IMR-90 (cell line): ENCODE measurements at regions not wholly inside any gene's neighbourhood (a gene's known extent, or its start where the extent isn't known, plus 50 kb on each side); places are given as distances from the start of the nearest gene placed in this dataset.

Source experiments
- ATAC-seq: fragments of 200-7000 bp; cut with Tn5 transposase; 2 replicates; pipeline ENCODE4 v1.9.1; 2020; ENCODE audit warnings: low read depth, mild to moderate bottlenecking, moderate library complexity
- BruUV-seq: library from RNA; stranded (reverse); fragments of 400-500 nt; replicated peaks from 2 replicates; lab custom pipeline; 2021; lab: Mats Ljungman, UMichigan
- CTCF ChIA-PET: fragments of 300-600 bp; formaldehyde crosslinking; extraction: SDS; loops from one replicate; lab custom pipeline; 2021; ENCODE audit warnings: antibody characterized with exemption; lab: Yijun Ruan, JAX
- POLR2A ChIA-PET: fragments of 300-600 bp; sonication (Branson Sonifier 250); formaldehyde crosslinking; loops from one replicate; lab custom pipeline; 2022; ENCODE audit warnings: antibody characterized with exemption; ENCODE audit not compliant: unreplicated experiment; lab: Charles Lee
- DNase-seq: peaks from one replicate; pipeline ENCODE4 v3.0.0; 2013
- H2AFZ ChIP-seq: replicated peaks from 2 replicates; pipeline ENCODE3; 2013; ENCODE audit warnings: low read length, mild to moderate bottlenecking; ENCODE audit not compliant: poor library complexity
- H2AK5ac ChIP-seq: 2 replicates; pipeline ENCODE4 v1.6.1; 2013; ENCODE audit warnings: low read depth, low read length, inconsistent platforms
- H2AK9ac ChIP-seq: replicated peaks from 2 replicates; pipeline ENCODE3; 2013; ENCODE audit warnings: mild to moderate bottlenecking, low read depth, low read length, moderate library complexity; ENCODE audit not compliant: poor library complexity
- H2BK120ac ChIP-seq: 2 replicates; pipeline ENCODE4 v1.6.1; 2013; ENCODE audit warnings: low read depth, low read length, inconsistent platforms
- H2BK15ac ChIP-seq: 3 replicates; pipeline ENCODE4 v1.6.1; 2013; ENCODE audit warnings: low read depth, low read length, inconsistent platforms
- H2BK20ac ChIP-seq: 2 replicates; pipeline ENCODE4 v1.6.1; 2013; ENCODE audit warnings: low read depth, mild to moderate bottlenecking, inconsistent platforms, low read length, moderate library complexity
- H2BK5ac ChIP-seq: 2 replicates; pipeline ENCODE4 v1.6.1; 2013; ENCODE audit warnings: mild to moderate bottlenecking, low read depth, low read length, inconsistent platforms; ENCODE audit not compliant: poor library complexity, severe bottlenecking
- H3K14ac ChIP-seq: replicated peaks from 2 replicates; pipeline ENCODE4 v1.6.1; 2013; ENCODE audit warnings: low read depth, low read length, inconsistent platforms
- H3K18ac ChIP-seq: 2 replicates; pipeline ENCODE4 v1.6.1; 2013; ENCODE audit warnings: low read depth, low read length, control low read depth
- H3K23ac ChIP-seq: 2 replicates; pipeline ENCODE4 v1.6.1; 2013; ENCODE audit warnings: low read depth, low read length, inconsistent platforms
- H3K27ac ChIP-seq: 2 replicates; pipeline ENCODE4 v1.5.1; 2013; ENCODE audit warnings: mild to moderate bottlenecking, control low read depth, low read length; ENCODE audit not compliant: insufficient read depth
- H3K27me3 ChIP-seq: 2 replicates; pipeline ENCODE4 v1.6.1; 2013; ENCODE audit warnings: low read length; ENCODE audit not compliant: control insufficient read depth, insufficient read depth
- H3K36me3 ChIP-seq: 2 replicates; pipeline ENCODE4 v1.6.1; 2013; ENCODE audit warnings: low read length, mixed read lengths; ENCODE audit not compliant: control insufficient read depth, insufficient read depth
- H3K4ac ChIP-seq: 2 replicates; pipeline ENCODE4 v1.6.1; 2013; ENCODE audit warnings: low read depth, low read length, inconsistent platforms
- H3K4me1 ChIP-seq: 2 replicates; pipeline ENCODE4 v1.6.1; 2013; ENCODE audit warnings: low read length, mixed read lengths; ENCODE audit not compliant: control insufficient read depth, insufficient read depth
- H3K4me2 ChIP-seq: 2 replicates; pipeline ENCODE4 v1.6.1; 2013; ENCODE audit warnings: low read depth, mild to moderate bottlenecking, control low read depth, low read length, moderate library complexity
- H3K4me3 ChIP-seq: 2 replicates; pipeline ENCODE4 v1.5.1; 2013; ENCODE audit warnings: low read depth, mild to moderate bottlenecking, control low read depth, low read length, moderate library complexity; ENCODE audit not compliant: insufficient read depth
- H3K56ac ChIP-seq: 2 replicates; pipeline ENCODE4 v1.6.1; 2013; ENCODE audit warnings: low read length, inconsistent platforms; ENCODE audit not compliant: insufficient read depth; ENCODE audit errors: extremely low read depth
- H3K79me1 ChIP-seq, 2 experiments: 2 replicates each; pipeline ENCODE4 v1.6.1; 2013; ENCODE audit warnings: low read length in 2 of 2, inconsistent platforms in 1 of 2, low read depth in 1 of 2
- H3K9ac ChIP-seq: 2 replicates; pipeline ENCODE4 v1.6.1; 2013; ENCODE audit warnings: low read depth, low read length, control low read depth
- H3K9me1 ChIP-seq: 2 replicates; pipeline ENCODE4 v1.6.1; 2013; ENCODE audit warnings: low read length, inconsistent platforms; ENCODE audit not compliant: insufficient read depth
- H3K9me3 ChIP-seq: 2 replicates; pipeline ENCODE4 v1.6.1; 2013; ENCODE audit warnings: low read length; ENCODE audit not compliant: control insufficient read depth, insufficient read depth
- H4K20me1 ChIP-seq: 2 replicates; pipeline ENCODE4 v1.6.1; 2013; ENCODE audit warnings: low read length, inconsistent platforms; ENCODE audit not compliant: insufficient read depth
- H4K5ac ChIP-seq: 2 replicates; pipeline ENCODE4 v1.6.1; 2013; ENCODE audit warnings: mild to moderate bottlenecking, low read depth, low read length, control low read depth
- H4K8ac ChIP-seq, 2 experiments: 2 replicates each; pipeline ENCODE4 v1.6.1; 2013; ENCODE audit warnings: low read depth in 2 of 2, low read length in 2 of 2, control low read depth in 1 of 2, inconsistent platforms in 1 of 2
- H4K91ac ChIP-seq: 2 replicates; pipeline ENCODE4 v1.6.1; 2013; ENCODE audit warnings: low read depth, low read length, inconsistent platforms; ENCODE audit not compliant: insufficient read depth
- CEBPB ChIP-seq: IDR thresholded peaks from 2 replicates; pipeline ENCODE4 v1.6.1; 2012; ENCODE audit warnings: low read depth, low read length, improper control_type of control experiment
- FOS ChIP-seq: fragments of 150-350 bp; IDR thresholded peaks from 2 replicates; pipeline ENCODE4 v1.6.1; 2016; ENCODE audit warnings: low read depth, low read length
- MAZ ChIP-seq: IDR thresholded peaks from 2 replicates; pipeline ENCODE4 v1.6.1; 2012; ENCODE audit warnings: low read depth, mild to moderate bottlenecking, low read length, improper control_type of control experiment, moderate library complexity, borderline replicate concordance
- POLR2A ChIP-seq: IDR thresholded peaks from 2 replicates; pipeline ENCODE4 v1.6.1; 2012; ENCODE audit warnings: mild to moderate bottlenecking, low read depth, low read length
- RAD21 ChIP-seq: IDR thresholded peaks from 2 replicates; pipeline ENCODE4 v1.6.1; 2012; ENCODE audit warnings: low read length, improper control_type of control experiment
- RFX5 ChIP-seq: IDR thresholded peaks from 2 replicates; pipeline ENCODE4 v1.8.0; 2012; ENCODE audit warnings: low read depth, mild to moderate bottlenecking, low read length, moderate library complexity
- SMC3 ChIP-seq: fragments of 150-350 bp; IDR thresholded peaks from 2 replicates; pipeline ENCODE4 v1.6.1; 2016; ENCODE audit warnings: low read depth, mild to moderate bottlenecking, antibody characterized with exemption, low read length, moderate library complexity
- WGBS, 2 experiments: methylation state at CpG; one replicate each; pipeline versions ENCODE4 v1.1.5 to v1.1.7; 2013; ENCODE audit warnings: missing lambda C conversion rate in 2 of 2; ENCODE audit not compliant: insufficient read length in 1 of 2; ENCODE audit errors: extremely low coverage in 2 of 2; 5-methylcytosine and 5-hydroxymethylcytosine counted together
- dilution Hi-C: fragments of 300-500 bp; cut with HindIII; formaldehyde crosslinking; loops from one replicate; pipeline ENCODE4 v1.14.3; 2018; ENCODE audit warnings: low sequenced_read_pairs; ENCODE audit not compliant: unreplicated experiment
- in situ Hi-C: fragments of 300-500 bp; cut with MboI; formaldehyde crosslinking; loops from 3 replicates; pipeline ENCODE4 v1.14.3; 2019; ENCODE audit warnings: low sequenced_read_pairs, inconsistent platforms, mixed read lengths
- intact Hi-C: fragments of 100-400 bp; cut with micrococcal nuclease; formaldehyde crosslinking; loops from 2 replicates; pipeline ENCODE4 v1.10.0; 2022
- TF ChIP-seq, protein P1 (sequence below): conservative IDR thresholded peaks from 2 replicates; pipeline ENCODE4 v1.5.1; 2012; ENCODE audit warnings: mild to moderate bottlenecking, low read depth, low read length, improper control_type of control experiment

DNA sequence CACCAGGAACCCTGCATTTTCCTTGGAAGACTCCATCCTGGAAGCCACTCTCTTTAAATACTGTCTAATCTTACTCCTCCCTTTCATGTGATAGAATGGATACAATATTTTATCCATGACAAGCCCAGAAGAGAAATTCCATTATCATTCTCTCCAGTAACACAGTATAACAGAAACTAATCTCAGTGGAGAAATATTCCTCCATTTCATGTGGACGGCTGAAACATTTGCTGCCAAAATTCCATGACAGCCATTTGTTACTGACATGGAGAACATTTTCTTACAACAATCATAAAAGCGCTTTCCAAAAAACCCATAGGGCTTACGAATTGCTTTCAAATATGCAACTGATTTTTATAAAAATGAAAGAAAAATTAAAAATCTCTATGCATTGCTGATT lies 392.8 kb upstream of the KLF6 start:
- no peak overlapping the region for H2BK20ac ChIP-seq
- H2AK9ac ChIP-seq: no peak overlapping the region
- H3K14ac ChIP-seq: no peak overlapping the region
- no peaks in the 10 kb centered on the region for H3K36me3 ChIP-seq
- H3K18ac ChIP-seq: no peak overlapping the region
- H4K8ac ChIP-seq: no peak overlapping the region
- no peak overlapping the region for H2BK120ac ChIP-seq
- H4K5ac ChIP-seq: no peak overlapping the region
- H3K9ac ChIP-seq: no peak overlapping the region
- ATAC-seq: no peak
- no peak for TF ChIP-seq FOS
- no peak for TF ChIP-seq CEBPB
- TF ChIP-seq RFX5: no peak
- TF ChIP-seq MAZ: no peak
- TF ChIP-seq SMC3: no peak
- TF ChIP-seq, protein P1, sequence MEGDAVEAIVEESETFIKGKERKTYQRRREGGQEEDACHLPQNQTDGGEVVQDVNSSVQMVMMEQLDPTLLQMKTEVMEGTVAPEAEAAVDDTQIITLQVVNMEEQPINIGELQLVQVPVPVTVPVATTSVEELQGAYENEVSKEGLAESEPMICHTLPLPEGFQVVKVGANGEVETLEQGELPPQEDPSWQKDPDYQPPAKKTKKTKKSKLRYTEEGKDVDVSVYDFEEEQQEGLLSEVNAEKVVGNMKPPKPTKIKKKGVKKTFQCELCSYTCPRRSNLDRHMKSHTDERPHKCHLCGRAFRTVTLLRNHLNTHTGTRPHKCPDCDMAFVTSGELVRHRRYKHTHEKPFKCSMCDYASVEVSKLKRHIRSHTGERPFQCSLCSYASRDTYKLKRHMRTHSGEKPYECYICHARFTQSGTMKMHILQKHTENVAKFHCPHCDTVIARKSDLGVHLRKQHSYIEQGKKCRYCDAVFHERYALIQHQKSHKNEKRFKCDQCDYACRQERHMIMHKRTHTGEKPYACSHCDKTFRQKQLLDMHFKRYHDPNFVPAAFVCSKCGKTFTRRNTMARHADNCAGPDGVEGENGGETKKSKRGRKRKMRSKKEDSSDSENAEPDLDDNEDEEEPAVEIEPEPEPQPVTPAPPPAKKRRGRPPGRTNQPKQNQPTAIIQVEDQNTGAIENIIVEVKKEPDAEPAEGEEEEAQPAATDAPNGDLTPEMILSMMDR: no peak
- TF ChIP-seq POLR2A: no peak
- no peak for TF ChIP-seq RAD21
- no peak overlapping the region for H3K4ac ChIP-seq
- H3K27ac ChIP-seq: no peak overlapping the region
- H2BK15ac ChIP-seq: no peak overlapping the region
- ChIA-PET POLR2A (no interaction called here), CTCF (no interaction called here)
- H3K9me3 ChIP-seq: no peaks in the 10 kb centered on the region
- no peaks in the 10 kb centered on the region for H4K20me1 ChIP-seq
- H3K56ac ChIP-seq: no peak overlapping the region
- in situ Hi-C loops: no loop called here
- H4K91ac ChIP-seq: no peak overlapping the region
- no peak overlapping the region for H3K4me2 ChIP-seq
- no CpG with 5 or more reads among the region's 3 CpGs for whole genome bisulfite sequencing, 2 experiments
- dilution Hi-C loops: no loop called here
- H3K23ac ChIP-seq: no peak overlapping the region
- no peaks in the 10 kb centered on the region for H3K4me1 ChIP-seq
- no TSS peak for BruUV-seq
- no peak for DNase-seq
- H3K27me3 ChIP-seq: 0 out of 2 replicates have a peak, but pooled peaks cover 2% of the 10 kb centered on the region
- H3K79me1 ChIP-seq: no peaks in the 10 kb centered on the region
- H2AK5ac ChIP-seq: no peak overlapping the region
- no peak overlapping the region for H2AFZ ChIP-seq
- no peak overlapping the region for H3K4me3 ChIP-seq
- no peaks in the 10 kb centered on the region for H3K9me1 ChIP-seq
- H2BK5ac ChIP-seq: no peak overlapping the region
- intact Hi-C loops: no loop called here
